Fibroblast of skin of right quadriceps (primary cell): ENCODE measurements at regions not wholly inside any gene's neighbourhood (a gene's known extent, or its start where the extent isn't known, plus 50 kb on each side); places are given as distances from the start of the nearest gene placed in this dataset.
"Not testable (repeated sequence)": the region's sequence is repeated elsewhere in the genome, so short reads cannot be mapped to it uniquely, and the experiment has no call there.

ENCODE experiments used
- DNase-seq: peaks from one replicate; pipeline ENCODE4 v3.0.0-alpha.2; 2013

- no peak for DNase-seq
Measured at GRCh38 chr3:161694682-161695564, 198.3 kb downstream of the OTOL1 start.

- DNase-seq, result no peak
Measured at GRCh38 chr3:161695811-161696210, 199.2 kb downstream of the OTOL1 start.

GRCh38 chr3:161700998-161701397 is 204.4 kb downstream of the OTOL1 start:
- no peak for DNase-seq

GRCh38 chr3:161707253-161707652 is 210.6 kb downstream of the OTOL1 start:
- not testable (repeated sequence) for DNase-seq

GRCh38 chr3:161713731-161714130 is 217.1 kb downstream of the OTOL1 start:
- no peak for DNase-seq

GRCh38 chr3:161731968-161732367 is 235.4 kb downstream of the OTOL1 start:
- no peak for DNase-seq

GRCh38 chr3:161737171-161737570 is 240.6 kb downstream of the OTOL1 start:
- no peak for DNase-seq

- no peak for DNase-seq
Measured at GRCh38 chr3:161740421-161740820, 243.8 kb downstream of the OTOL1 start.

- DNase-seq, result no peak
Measured at GRCh38 chr3:161744366-161744765, 247.8 kb downstream of the OTOL1 start.

GRCh38 chr3:161745741-161746140 is 249.1 kb downstream of the OTOL1 start:
- no peak for DNase-seq

- no peak for DNase-seq
Measured at GRCh38 chr3:161748049-161748448, 251.4 kb downstream of the OTOL1 start.

- DNase-seq, result no peak
Measured at GRCh38 chr3:161754420-161755053, 257.9 kb downstream of the OTOL1 start.

GRCh38 chr3:161759444-161759843 is 262.8 kb downstream of the OTOL1 start:
- no peak for DNase-seq

- no peak for DNase-seq
Measured at GRCh38 chr3:161766331-161766730, 269.7 kb downstream of the OTOL1 start.

GRCh38 chr3:161770484-161771386 is 274.1 kb downstream of the OTOL1 start:
- DNase-seq, result peak; percentile 5

- DNase-seq, result no peak
Measured at GRCh38 chr3:161781381-161781780, 284.8 kb downstream of the OTOL1 start.

GRCh38 chr3:161793194-161793930 is 296.8 kb downstream of the OTOL1 start:
- no peak for DNase-seq

- no peak for DNase-seq
Measured at GRCh38 chr3:161794551-161794950, 297.9 kb downstream of the OTOL1 start.

GRCh38 chr3:161796312-161796711 is 299.7 kb downstream of the OTOL1 start:
- DNase-seq, result no peak

- DNase-seq, result no peak
Measured at GRCh38 chr3:161796780-161797179, 300.2 kb downstream of the OTOL1 start.

- DNase-seq, result no peak
Measured at GRCh38 chr3:161798016-161798415, 301.4 kb downstream of the OTOL1 start.

GRCh38 chr3:161800985-161801559 is 304.5 kb downstream of the OTOL1 start:
- no peak for DNase-seq
